Eye (tissue), 1 donor: ENCODE measurements at regions not wholly inside any gene's neighbourhood (a gene's known extent, or its start where the extent isn't known, plus 50 kb on each side); places are given as distances from the start of the nearest gene placed in this dataset.

Experiments
- DNase-seq: peaks from one replicate; pipeline ENCODE4 v3.0.0-alpha.2; 2015

DNA sequence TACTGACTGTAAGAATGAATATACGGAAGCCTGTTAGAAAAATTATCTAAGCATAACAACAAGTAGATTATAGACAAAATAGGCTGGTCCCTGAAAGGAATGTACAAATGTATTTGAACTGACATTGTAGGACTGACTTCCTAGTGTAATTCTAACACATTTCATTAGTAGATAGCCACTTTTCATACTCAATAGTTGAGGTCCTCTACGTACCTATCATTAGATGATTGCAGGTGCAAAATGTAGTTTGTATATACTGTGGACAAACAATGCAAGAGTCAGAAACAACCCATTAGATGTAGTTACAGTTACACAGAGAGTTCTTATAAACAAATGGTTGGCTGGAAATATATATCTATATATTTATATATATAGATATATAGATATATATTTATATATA is 402.3 kb upstream of the SLITRK6 start:
- DNase-seq, result peak; percentile 38

DNA sequence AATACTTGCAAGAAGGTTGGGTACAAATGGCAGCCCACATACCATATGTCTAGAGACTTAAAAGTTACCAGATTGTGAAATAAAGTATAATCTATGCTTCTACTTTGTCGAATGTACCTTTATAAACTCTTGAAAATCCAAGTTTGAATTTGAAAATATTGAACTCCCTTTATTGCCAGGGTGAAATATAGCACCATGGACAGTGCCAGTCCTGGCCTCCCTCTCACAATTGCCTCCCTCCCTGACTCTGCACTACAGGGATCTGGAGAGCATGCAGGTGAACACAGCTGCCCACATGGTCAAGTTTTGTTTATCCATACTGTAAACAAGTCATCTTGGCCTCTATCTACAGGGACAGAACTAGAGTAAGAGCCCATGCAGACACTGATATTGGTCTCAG is 394.1 kb upstream of the SLITRK6 start:
- DNase-seq, result peak; percentile 4

DNA sequence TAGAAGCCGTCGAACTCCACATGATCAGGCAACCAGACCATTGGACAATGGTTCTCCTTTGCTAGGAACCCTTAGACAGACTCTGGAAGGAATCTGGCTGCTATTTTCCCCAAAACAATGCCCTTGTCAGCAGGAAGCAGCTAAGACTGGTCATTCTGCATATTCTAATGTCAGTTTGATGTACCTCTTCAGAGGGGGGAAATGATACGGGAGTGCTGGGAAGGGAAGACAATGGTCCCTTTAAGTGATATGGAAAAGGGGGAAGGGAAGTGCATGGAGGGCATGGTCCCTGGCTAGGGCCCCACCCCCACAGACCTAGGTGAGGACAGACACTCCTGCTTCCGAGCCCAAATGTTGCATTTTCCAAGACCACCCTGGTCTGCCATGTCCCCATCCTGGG is 389.0 kb upstream of the SLITRK6 start:
- DNase-seq, result no peak

GRCh38 chr13:86185636-86186035 is 386.4 kb upstream of the SLITRK6 start:
- DNase-seq, result no peak

GRCh38 chr13:86185107-86185506 is 385.9 kb upstream of the SLITRK6 start:
- DNase-seq, result no peak

DNA sequence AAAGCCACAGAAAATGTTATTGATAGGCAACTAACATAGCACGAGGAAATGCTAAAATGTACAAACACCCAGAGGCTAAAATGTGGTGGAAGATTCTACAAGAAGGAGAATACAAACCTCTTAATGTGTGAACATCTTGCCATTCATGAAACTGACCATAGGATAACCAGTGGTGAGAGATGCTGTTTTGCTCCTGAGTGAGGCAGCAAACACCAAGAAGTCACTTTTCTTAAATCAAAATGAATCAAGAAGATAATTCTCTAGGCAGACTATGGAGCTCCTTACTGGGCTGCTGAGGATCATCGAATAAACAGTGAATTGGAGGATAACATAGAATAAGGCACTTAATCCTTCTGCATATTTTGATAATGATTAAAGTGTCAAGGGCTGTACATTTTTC is 375.4 kb upstream of the SLITRK6 start:
- no peak for DNase-seq

GRCh38 chr13:86172961-86173360 is 373.7 kb upstream of the SLITRK6 start:
- no peak for DNase-seq

DNA sequence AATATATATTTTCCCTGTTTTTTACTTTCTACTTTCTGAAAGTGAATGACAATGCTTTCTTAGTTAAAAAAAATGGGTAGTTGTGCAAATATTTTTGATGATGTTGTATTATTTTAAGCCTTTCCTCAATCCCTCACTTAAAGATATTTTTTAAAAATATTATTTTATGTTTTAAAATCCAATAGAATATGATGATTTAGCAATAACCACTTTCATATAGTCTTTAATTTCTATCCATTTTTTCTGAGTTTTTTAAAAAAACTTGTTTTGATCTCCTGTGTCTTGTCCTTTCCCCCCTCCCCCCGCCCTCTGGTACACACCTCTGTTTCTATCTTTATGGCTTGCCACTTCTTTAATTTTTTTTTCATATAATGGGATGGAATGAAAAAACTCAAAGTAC is 362.0 kb upstream of the SLITRK6 start:
- DNase-seq, result no peak

DNA sequence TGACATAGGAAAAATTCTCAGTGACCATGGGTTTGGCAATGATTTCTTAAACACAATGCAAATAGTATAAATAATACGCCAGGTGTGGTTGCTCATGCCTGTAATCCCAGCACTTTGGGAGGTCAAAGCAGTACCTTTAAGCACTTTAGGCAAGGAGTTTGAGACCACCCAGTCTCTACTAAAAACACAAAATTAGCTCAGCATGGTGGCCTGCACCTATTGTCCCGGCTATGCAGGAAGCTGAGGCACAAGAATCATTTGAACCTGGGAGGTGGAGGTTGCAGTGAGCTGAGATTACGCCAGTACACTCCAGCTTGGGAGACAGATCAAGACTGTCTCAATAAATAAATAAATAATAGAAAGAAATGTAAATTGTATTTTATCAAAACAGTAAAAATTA is 356.5 kb upstream of the SLITRK6 start:
- no peak for DNase-seq

GRCh38 chr13:86142080-86142479 is 342.9 kb upstream of the SLITRK6 start:
- no peak for DNase-seq

- DNase-seq, result no peak
These were observed 336.6 kb upstream of the SLITRK6 start for GRCh38 chr13:86135856-86136255.

GRCh38 chr13:86121881-86122280 is 322.7 kb upstream of the SLITRK6 start:
- DNase-seq, result no peak

- DNase-seq, result no peak
These were observed 309.9 kb upstream of the SLITRK6 start for GRCh38 chr13:86109107-86109506.

DNA sequence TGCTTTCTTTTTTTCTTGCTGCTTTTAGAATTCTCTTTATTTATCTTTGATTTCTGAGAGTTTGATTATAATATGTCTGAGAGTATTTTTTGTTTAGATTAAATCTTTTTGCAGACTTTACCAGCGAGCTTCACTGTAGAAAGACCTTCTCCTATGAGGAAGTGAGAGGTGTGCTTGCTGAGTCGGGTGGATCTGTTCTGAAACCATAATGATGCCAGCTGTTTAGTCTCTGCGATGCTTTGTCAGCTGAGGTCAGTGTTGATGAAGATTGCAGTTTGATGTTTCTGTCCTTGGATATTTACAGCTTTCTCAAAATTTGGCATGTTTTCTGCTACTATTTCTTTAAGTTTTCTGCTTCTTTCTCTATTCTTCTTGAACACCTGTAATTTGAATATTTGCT is 309.1 kb upstream of the SLITRK6 start:
- DNase-seq, result no peak

- DNase-seq, result peak; percentile 29
These were observed 299.3 kb upstream of the SLITRK6 start for GRCh38 chr13:86098511-86098910.

DNA sequence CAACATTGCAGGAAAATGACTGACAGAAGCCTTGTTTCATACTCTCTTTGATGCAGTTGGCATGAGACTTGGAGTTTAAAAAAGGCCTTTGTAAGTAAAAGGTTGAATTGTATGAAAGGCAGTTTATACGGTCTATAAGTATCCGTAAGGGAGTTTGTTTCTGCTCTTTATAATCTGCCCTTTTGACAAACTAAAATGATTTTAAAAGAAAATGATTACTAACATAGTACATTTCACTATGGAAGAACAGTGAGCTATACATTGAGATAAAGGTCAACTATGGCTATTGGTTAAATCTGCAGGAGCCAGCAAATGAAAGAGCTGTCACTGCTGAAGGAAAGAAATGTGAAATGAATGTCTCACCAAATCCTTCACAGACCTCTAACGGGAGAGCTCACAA is 296.1 kb upstream of the SLITRK6 start:
- no peak for DNase-seq

- no peak for DNase-seq
These were observed 291.0 kb upstream of the SLITRK6 start for GRCh38 chr13:86090181-86090580.

DNA sequence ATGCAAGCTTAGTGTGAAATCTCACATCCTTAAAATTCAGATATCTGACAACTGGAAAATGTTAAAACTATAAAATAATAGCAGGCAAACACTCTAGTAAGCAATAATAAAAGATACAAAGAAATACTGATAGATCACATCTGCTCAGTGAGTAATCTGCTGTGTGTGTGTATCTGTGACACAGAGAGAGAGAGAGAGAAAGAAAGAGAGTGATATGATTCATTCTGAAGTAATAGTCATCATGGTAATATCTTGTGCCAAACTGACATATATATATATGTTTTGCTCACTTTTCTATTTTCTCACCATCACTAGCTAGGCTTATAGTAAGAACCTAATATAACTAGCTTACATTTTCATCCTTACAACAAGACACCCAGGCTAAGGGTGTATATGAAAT is 288.0 kb upstream of the SLITRK6 start:
- no peak for DNase-seq

- peak; percentile 35 for DNase-seq
These were observed 286.7 kb upstream of the SLITRK6 start for GRCh38 chr13:86085890-86086289.

DNA sequence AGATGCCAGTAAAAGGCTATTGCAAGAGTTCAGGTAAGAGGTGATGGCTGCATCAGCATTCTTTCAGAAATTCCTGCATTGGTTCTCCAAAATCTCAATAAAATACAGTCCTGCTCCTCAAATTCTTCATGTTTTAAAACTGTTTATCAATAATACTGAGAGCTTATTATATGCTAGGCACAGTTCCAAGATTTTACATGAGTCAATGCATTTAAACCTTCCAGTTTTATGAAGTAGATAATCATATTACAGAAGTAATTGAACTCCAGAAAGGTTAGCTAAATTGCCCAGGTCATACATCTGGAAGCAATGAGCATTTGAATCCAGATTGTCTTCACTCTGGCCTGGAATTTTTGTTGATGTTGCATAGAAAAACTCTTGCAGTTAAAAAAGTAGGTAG is 282.9 kb upstream of the SLITRK6 start:
- no peak for DNase-seq

DNA sequence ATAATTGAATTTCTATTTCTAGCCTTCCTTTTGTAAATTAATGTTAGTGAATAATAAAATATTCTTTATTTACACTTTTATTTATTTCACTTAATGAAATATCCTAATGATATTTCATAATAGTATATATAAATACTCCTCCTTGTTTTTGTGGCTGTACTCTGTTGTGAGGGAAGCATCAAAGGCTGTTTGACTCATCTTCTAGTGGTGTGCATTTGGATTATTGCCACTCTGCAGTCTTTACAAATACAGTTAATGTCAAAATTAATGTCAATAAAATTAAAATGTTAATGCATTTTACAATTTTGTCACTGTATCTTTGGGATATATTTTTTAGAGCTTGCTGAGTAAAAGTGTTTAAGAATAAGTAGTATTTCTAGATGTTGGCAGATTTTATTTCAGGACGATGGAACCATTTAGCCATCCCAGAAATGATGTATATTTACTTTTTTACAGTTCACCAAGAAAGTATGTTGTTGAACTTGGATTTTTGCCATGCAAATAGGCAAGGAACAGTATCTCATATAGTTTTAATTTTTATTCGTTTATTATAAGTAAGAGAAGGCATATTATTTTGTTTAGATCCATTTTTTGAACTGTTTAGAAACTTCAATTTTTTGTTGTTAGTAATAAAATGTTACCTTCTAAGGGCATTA is 281.2 kb upstream of the SLITRK6 start:
- DNase-seq, result no peak

GRCh38 chr13:86066611-86067365 is 267.6 kb upstream of the SLITRK6 start:
- DNase-seq, result no peak

GRCh38 chr13:86052141-86052540 is 252.9 kb upstream of the SLITRK6 start:
- no peak for DNase-seq
